ENCODE measurements at regions not wholly inside any gene's neighbourhood (a gene's known extent, or its start where the extent isn't known, plus 50 kb on each side); places are given as distances from the start of the nearest gene placed in this dataset.

DNA sequence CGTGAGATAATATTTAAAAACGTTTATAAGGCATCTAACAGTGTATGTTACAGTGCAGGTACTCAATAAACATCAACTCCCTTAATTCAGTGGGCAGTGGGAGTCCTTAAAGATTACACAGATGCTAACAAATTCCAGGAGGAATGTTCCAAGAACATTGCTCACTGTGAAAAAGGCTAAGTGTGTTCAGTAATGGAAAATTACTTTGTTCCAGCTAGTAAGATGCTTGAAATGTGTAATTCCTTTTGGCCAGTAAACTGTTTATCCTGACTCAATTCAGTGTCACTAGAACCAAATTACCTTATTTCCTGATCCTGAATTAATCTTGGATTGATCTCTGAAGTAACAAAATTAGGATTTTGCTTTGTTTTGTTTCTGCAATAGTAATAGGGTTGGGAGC lies 54.2 kb upstream of the SEMA6D start:
- TF ChIP-seq, protein P1, sequence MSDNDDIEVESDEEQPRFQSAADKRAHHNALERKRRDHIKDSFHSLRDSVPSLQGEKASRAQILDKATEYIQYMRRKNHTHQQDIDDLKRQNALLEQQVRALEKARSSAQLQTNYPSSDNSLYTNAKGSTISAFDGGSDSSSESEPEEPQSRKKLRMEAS (IDR thresholded peaks at IDR 0.05) = no peak
- TF ChIP-seq, protein P2, sequence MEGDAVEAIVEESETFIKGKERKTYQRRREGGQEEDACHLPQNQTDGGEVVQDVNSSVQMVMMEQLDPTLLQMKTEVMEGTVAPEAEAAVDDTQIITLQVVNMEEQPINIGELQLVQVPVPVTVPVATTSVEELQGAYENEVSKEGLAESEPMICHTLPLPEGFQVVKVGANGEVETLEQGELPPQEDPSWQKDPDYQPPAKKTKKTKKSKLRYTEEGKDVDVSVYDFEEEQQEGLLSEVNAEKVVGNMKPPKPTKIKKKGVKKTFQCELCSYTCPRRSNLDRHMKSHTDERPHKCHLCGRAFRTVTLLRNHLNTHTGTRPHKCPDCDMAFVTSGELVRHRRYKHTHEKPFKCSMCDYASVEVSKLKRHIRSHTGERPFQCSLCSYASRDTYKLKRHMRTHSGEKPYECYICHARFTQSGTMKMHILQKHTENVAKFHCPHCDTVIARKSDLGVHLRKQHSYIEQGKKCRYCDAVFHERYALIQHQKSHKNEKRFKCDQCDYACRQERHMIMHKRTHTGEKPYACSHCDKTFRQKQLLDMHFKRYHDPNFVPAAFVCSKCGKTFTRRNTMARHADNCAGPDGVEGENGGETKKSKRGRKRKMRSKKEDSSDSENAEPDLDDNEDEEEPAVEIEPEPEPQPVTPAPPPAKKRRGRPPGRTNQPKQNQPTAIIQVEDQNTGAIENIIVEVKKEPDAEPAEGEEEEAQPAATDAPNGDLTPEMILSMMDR (IDR thresholded peaks at IDR 0.05; ENCODE audit: low read depth, low read length, missing input control) = no peak
- TF ChIP-seq, protein P3, sequence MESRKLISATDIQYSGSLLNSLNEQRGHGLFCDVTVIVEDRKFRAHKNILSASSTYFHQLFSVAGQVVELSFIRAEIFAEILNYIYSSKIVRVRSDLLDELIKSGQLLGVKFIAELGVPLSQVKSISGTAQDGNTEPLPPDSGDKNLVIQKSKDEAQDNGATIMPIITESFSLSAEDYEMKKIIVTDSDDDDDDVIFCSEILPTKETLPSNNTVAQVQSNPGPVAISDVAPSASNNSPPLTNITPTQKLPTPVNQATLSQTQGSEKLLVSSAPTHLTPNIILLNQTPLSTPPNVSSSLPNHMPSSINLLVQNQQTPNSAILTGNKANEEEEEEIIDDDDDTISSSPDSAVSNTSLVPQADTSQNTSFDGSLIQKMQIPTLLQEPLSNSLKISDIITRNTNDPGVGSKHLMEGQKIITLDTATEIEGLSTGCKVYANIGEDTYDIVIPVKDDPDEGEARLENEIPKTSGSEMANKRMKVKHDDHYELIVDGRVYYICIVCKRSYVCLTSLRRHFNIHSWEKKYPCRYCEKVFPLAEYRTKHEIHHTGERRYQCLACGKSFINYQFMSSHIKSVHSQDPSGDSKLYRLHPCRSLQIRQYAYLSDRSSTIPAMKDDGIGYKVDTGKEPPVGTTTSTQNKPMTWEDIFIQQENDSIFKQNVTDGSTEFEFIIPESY (IDR thresholded peaks at IDR 0.05) = no peak
- TF ChIP-seq, protein P4, sequence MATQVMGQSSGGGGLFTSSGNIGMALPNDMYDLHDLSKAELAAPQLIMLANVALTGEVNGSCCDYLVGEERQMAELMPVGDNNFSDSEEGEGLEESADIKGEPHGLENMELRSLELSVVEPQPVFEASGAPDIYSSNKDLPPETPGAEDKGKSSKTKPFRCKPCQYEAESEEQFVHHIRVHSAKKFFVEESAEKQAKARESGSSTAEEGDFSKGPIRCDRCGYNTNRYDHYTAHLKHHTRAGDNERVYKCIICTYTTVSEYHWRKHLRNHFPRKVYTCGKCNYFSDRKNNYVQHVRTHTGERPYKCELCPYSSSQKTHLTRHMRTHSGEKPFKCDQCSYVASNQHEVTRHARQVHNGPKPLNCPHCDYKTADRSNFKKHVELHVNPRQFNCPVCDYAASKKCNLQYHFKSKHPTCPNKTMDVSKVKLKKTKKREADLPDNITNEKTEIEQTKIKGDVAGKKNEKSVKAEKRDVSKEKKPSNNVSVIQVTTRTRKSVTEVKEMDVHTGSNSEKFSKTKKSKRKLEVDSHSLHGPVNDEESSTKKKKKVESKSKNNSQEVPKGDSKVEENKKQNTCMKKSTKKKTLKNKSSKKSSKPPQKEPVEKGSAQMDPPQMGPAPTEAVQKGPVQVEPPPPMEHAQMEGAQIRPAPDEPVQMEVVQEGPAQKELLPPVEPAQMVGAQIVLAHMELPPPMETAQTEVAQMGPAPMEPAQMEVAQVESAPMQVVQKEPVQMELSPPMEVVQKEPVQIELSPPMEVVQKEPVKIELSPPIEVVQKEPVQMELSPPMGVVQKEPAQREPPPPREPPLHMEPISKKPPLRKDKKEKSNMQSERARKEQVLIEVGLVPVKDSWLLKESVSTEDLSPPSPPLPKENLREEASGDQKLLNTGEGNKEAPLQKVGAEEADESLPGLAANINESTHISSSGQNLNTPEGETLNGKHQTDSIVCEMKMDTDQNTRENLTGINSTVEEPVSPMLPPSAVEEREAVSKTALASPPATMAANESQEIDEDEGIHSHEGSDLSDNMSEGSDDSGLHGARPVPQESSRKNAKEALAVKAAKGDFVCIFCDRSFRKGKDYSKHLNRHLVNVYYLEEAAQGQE (IDR thresholded peaks at IDR 0.05) = no peak
- TF ChIP-seq, protein P5, sequence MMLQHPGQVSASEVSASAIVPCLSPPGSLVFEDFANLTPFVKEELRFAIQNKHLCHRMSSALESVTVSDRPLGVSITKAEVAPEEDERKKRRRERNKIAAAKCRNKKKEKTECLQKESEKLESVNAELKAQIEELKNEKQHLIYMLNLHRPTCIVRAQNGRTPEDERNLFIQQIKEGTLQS (IDR thresholded peaks at IDR 0.05) = no peak
